ENCODE measurements at regions not wholly inside any gene's neighbourhood (a gene's known extent, or its start where the extent isn't known, plus 50 kb on each side); places are given as distances from the start of the nearest gene placed in this dataset.
"Not testable (repeated sequence)": the region's sequence is repeated elsewhere in the genome, so short reads cannot be mapped to it uniquely, and the experiment has no call there.

GRCh38 chr5:99515864-99516490 is 587.2 kb upstream of the CHD1 start:
- H3K9me3 ChIP-seq; H3K9me3 Mint-ChIP-seq (ENCODE audit: unreplicated experiment); H3K4me1 Mint-ChIP-seq (ENCODE audit: low read depth, unreplicated experiment); H3K27me3 ChIP-seq (replicated peaks; ENCODE audit: control insufficient read depth, insufficient read depth, low read length); H3K27ac Mint-ChIP-seq (ENCODE audit: unreplicated experiment); POLR2A ChIA-PET; H3K27me3 Mint-ChIP-seq (ENCODE audit: insufficient read depth, unreplicated experiment); BruUV-seq (replicated peaks); H3K36me3 Mint-ChIP-seq (ENCODE audit: insufficient read depth, unreplicated experiment); DNase-seq; intact Hi-C loops (cut with micrococcal nuclease; ENCODE audit: unreplicated experiment); H3K4me3 ChIP-seq (ENCODE audit: low read depth, low read length); H3K4me3 Mint-ChIP-seq (ENCODE audit: unreplicated experiment); H3K4me1 ChIP-seq; H3K36me3 ChIP-seq (ENCODE audit: control insufficient read depth, insufficient read depth, low read length); CTCF ChIA-PET: not testable (repeated sequence)

- DNase-seq; H3K27me3 Mint-ChIP-seq (ENCODE audit: insufficient read depth, unreplicated experiment); H3K9me3 ChIP-seq; POLR2A ChIA-PET; H3K4me1 ChIP-seq; H3K27ac Mint-ChIP-seq (ENCODE audit: unreplicated experiment); H3K4me3 ChIP-seq (ENCODE audit: low read depth, low read length); H3K4me1 Mint-ChIP-seq (ENCODE audit: low read depth, unreplicated experiment); H3K36me3 Mint-ChIP-seq (ENCODE audit: insufficient read depth, unreplicated experiment); H3K4me3 Mint-ChIP-seq (ENCODE audit: unreplicated experiment); H3K9me3 Mint-ChIP-seq (ENCODE audit: unreplicated experiment); BruUV-seq (replicated peaks); H3K36me3 ChIP-seq (ENCODE audit: control insufficient read depth, insufficient read depth, low read length); intact Hi-C loops (cut with micrococcal nuclease; ENCODE audit: unreplicated experiment); H3K27me3 ChIP-seq (replicated peaks; ENCODE audit: control insufficient read depth, insufficient read depth, low read length); CTCF ChIA-PET: not testable (repeated sequence)
Observed at GRCh38 chr5:99510237-99510866, 581.5 kb upstream of the CHD1 start.

- BruUV-seq (replicated peaks); H3K4me1 Mint-ChIP-seq (ENCODE audit: low read depth, unreplicated experiment); H3K4me3 ChIP-seq (ENCODE audit: low read depth, low read length); H3K27me3 Mint-ChIP-seq (ENCODE audit: insufficient read depth, unreplicated experiment); H3K9me3 Mint-ChIP-seq (ENCODE audit: unreplicated experiment); H3K4me3 Mint-ChIP-seq (ENCODE audit: unreplicated experiment); H3K9me3 ChIP-seq; H3K36me3 ChIP-seq (ENCODE audit: control insufficient read depth, insufficient read depth, low read length); H3K27me3 ChIP-seq (replicated peaks; ENCODE audit: control insufficient read depth, insufficient read depth, low read length); CTCF ChIA-PET; H3K36me3 Mint-ChIP-seq (ENCODE audit: insufficient read depth, unreplicated experiment); DNase-seq; intact Hi-C loops (cut with micrococcal nuclease; ENCODE audit: unreplicated experiment); H3K4me1 ChIP-seq; H3K27ac Mint-ChIP-seq (ENCODE audit: unreplicated experiment); POLR2A ChIA-PET: not testable (repeated sequence)
Observed at GRCh38 chr5:99509064-99509463, 580.3 kb upstream of the CHD1 start.

DNA sequence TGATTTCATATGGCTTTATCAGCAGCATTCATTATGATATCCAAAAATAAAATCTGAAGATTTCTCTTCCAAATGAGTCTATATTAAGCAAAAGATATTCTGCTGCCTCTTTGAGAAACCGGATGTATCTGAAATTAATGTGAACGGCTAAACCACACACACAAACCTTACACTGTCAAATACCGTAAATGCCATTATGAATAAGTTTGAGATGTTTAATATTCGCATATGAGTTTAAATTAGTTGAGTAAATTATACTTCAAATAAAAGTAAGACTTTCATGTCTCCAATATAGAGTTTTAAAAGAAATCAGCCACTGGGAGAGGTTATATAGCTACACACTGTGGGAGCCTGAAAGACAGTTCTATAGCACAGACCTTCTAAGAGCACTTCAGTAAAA is 566.6 kb upstream of the CHD1 start:
- not testable (repeated sequence) for BruUV-seq (replicated peaks); DNase-seq

GRCh38 chr5:99478450-99478849 is 549.6 kb upstream of the CHD1 start:
- H3K4me3 ChIP-seq (ENCODE audit: low read depth, low read length); H3K27ac Mint-ChIP-seq (ENCODE audit: unreplicated experiment); BruUV-seq (replicated peaks); H3K27me3 ChIP-seq (replicated peaks; ENCODE audit: control insufficient read depth, insufficient read depth, low read length); H3K36me3 Mint-ChIP-seq (ENCODE audit: insufficient read depth, unreplicated experiment); H3K4me1 Mint-ChIP-seq (ENCODE audit: low read depth, unreplicated experiment); POLR2A ChIA-PET; H3K9me3 Mint-ChIP-seq (ENCODE audit: unreplicated experiment); H3K36me3 ChIP-seq (ENCODE audit: control insufficient read depth, insufficient read depth, low read length); DNase-seq; H3K27me3 Mint-ChIP-seq (ENCODE audit: insufficient read depth, unreplicated experiment); CTCF ChIA-PET; intact Hi-C loops (cut with micrococcal nuclease; ENCODE audit: unreplicated experiment); H3K4me1 ChIP-seq; H3K4me3 Mint-ChIP-seq (ENCODE audit: unreplicated experiment); H3K9me3 ChIP-seq: not testable (repeated sequence)

More for the DNA sequence above, 566.6 kb upstream of the CHD1 start:
- H3K4me3 ChIP-seq (ENCODE audit: low read depth, low read length); H3K9me3 Mint-ChIP-seq (ENCODE audit: unreplicated experiment); H3K4me1 Mint-ChIP-seq (ENCODE audit: low read depth, unreplicated experiment); H3K27me3 Mint-ChIP-seq (ENCODE audit: insufficient read depth, unreplicated experiment); CTCF ChIA-PET; H3K36me3 Mint-ChIP-seq (ENCODE audit: insufficient read depth, unreplicated experiment); H3K4me1 ChIP-seq; H3K27me3 ChIP-seq (replicated peaks; ENCODE audit: control insufficient read depth, insufficient read depth, low read length); intact Hi-C loops (cut with micrococcal nuclease; ENCODE audit: unreplicated experiment); H3K4me3 Mint-ChIP-seq (ENCODE audit: unreplicated experiment); H3K36me3 ChIP-seq (ENCODE audit: control insufficient read depth, insufficient read depth, low read length); H3K27ac Mint-ChIP-seq (ENCODE audit: unreplicated experiment); H3K9me3 ChIP-seq; POLR2A ChIA-PET: not testable (repeated sequence)

DNA sequence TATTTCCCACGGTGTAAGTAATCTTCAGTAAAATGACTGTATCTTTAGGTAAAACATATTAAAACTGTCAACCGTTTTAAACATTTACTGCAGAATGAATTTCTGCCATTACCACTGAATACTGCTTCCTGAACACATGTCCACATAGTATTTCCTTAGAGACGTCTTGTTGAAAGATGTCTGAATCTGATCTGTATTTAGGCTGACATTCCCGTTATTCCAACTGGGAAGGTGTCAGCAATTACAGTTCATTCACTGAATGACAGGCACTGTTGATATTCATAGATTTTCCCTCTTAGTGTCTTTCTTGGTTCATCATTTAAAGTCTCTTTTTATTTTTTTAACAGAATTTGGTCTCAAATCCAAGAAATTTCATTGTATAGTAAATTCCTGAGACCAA is 544.5 kb upstream of the CHD1 start:
- H3K4me1 Mint-ChIP-seq (ENCODE audit: low read depth, unreplicated experiment); H3K36me3 ChIP-seq (ENCODE audit: control insufficient read depth, insufficient read depth, low read length); H3K27ac Mint-ChIP-seq (ENCODE audit: unreplicated experiment); H3K4me3 ChIP-seq (ENCODE audit: low read depth, low read length); H3K27me3 Mint-ChIP-seq (ENCODE audit: insufficient read depth, unreplicated experiment); H3K9me3 Mint-ChIP-seq (ENCODE audit: unreplicated experiment); H3K4me1 ChIP-seq; intact Hi-C loops (cut with micrococcal nuclease; ENCODE audit: unreplicated experiment); BruUV-seq (replicated peaks); POLR2A ChIA-PET; DNase-seq; H3K36me3 Mint-ChIP-seq (ENCODE audit: insufficient read depth, unreplicated experiment); H3K9me3 ChIP-seq; H3K27me3 ChIP-seq (replicated peaks; ENCODE audit: control insufficient read depth, insufficient read depth, low read length); CTCF ChIA-PET; H3K4me3 Mint-ChIP-seq (ENCODE audit: unreplicated experiment): not testable (repeated sequence)

DNA sequence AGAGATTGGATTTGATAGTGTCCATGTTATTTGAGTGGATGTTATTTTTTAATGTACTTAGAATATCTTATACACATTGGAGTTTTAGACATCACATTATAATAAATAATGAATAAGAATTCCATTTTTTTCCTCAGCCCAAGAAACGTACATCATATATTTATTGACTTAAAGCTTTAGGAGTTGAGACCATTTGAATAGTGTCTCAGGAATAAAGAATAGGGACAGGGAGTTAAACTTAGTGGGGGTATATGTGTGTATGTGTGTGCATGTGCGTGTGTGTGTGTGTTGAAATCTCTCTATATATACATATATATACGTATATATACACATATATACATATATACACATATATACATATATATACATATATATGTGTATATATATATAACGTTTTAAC is 542.9 kb upstream of the CHD1 start:
- CTCF ChIA-PET; H3K9me3 Mint-ChIP-seq (ENCODE audit: unreplicated experiment); H3K4me1 Mint-ChIP-seq (ENCODE audit: low read depth, unreplicated experiment); H3K4me3 Mint-ChIP-seq (ENCODE audit: unreplicated experiment); H3K9me3 ChIP-seq; H3K27me3 ChIP-seq (replicated peaks; ENCODE audit: control insufficient read depth, insufficient read depth, low read length); POLR2A ChIA-PET; H3K36me3 Mint-ChIP-seq (ENCODE audit: insufficient read depth, unreplicated experiment); H3K4me3 ChIP-seq (ENCODE audit: low read depth, low read length); H3K27me3 Mint-ChIP-seq (ENCODE audit: insufficient read depth, unreplicated experiment); DNase-seq; H3K36me3 ChIP-seq (ENCODE audit: control insufficient read depth, insufficient read depth, low read length); intact Hi-C loops (cut with micrococcal nuclease; ENCODE audit: unreplicated experiment); BruUV-seq (replicated peaks); H3K27ac Mint-ChIP-seq (ENCODE audit: unreplicated experiment); H3K4me1 ChIP-seq: not testable (repeated sequence)
